ENCODE measurements at regions not wholly inside any gene's neighbourhood (a gene's known extent, or its start where the extent isn't known, plus 50 kb on each side); places are given as distances from the start of the nearest gene placed in this dataset.

- TF ChIP-seq CTCF (conservative IDR thresholded peaks at IDR 0.05 in 1 of 2, IDR thresholded peaks at IDR 0.05 in 1 of 2; ENCODE audit: low read depth in 1 of 2, low read length in 2 of 2) (no peak), EZH2 (IDR thresholded peaks at IDR 0.05; ENCODE audit: low read length, missing control alignments) (no peak)
Measured at GRCh38 chr1:112836642-112837041, 119.4 kb downstream of the SLC16A1 start.
